Stomach (tissue), 4 donors: ENCODE measurements at regions not wholly inside any gene's neighbourhood (a gene's known extent, or its start where the extent isn't known, plus 50 kb on each side); places are given as distances from the start of the nearest gene placed in this dataset.
"Not testable (repeated sequence)": the region's sequence is repeated elsewhere in the genome, so short reads cannot be mapped to it uniquely, and the experiment has no call there.

Source experiments
- CTCF ChIP-seq, 7 experiments: fragments of 450-650 bp in 4 of 7; fragments of 200-600 bp in 3 of 7; sonication (generic) in 3 of 7; IDR thresholded peaks; one replicate each; pipeline ENCODE4 v1.5.1; 2016 to 2019; ENCODE audit warnings: antibody characterized with exemption in 7 of 7, control low read depth in 2 of 7, mild to moderate bottlenecking in 1 of 7
- POLR2AphosphoS5 ChIP-seq, 3 donors: sonication (generic); formaldehyde crosslinking; IDR thresholded peaks; one replicate each; pipeline ENCODE4 v1.6.1; 2016; ENCODE audit warnings: antibody characterized with exemption in 3 of 3

GRCh38 chr9:110032532-110032931, 175.4 kb downstream of the C9orf152 start:
- TF ChIP-seq CTCF, POLR2AphosphoS5 (IDR thresholded peaks at IDR 0.05): not testable (repeated sequence)
